Prostate gland (tissue), 2 donors: ENCODE measurements at regions not wholly inside any gene's neighbourhood (a gene's known extent, or its start where the extent isn't known, plus 50 kb on each side); places are given as distances from the start of the nearest gene placed in this dataset.

ENCODE experiments used
- DNase-seq: peaks from one replicate; pipeline ENCODE4 v3.0.0-alpha.2; 2019; ENCODE audit warnings: low spot score
- H3K27ac ChIP-seq, 2 donors: fragments of 200-600 bp; sonication (generic); 2 replicates each; pipeline ENCODE4 v1.5.1; 2017 to 2019
- H3K27me3 ChIP-seq: fragments of 200-600 bp; sonication (generic); replicated peaks from 2 replicates; pipeline ENCODE4 v1.5.1; 2019; ENCODE audit not compliant: insufficient read depth
- H3K36me3 ChIP-seq, 2 donors: fragments of 200-600 bp; sonication (generic); 1 replicate in 1 of 2; 2 replicates in 1 of 2; pipeline versions ENCODE4 v1.5.1 to v1.8.1; 2017 to 2019
- H3K4me1 ChIP-seq: fragments of 200-600 bp; sonication (generic); replicated peaks from 2 replicates; pipeline ENCODE4 v1.5.1; 2019
- H3K4me3 ChIP-seq, 2 donors: fragments of 200-600 bp; sonication (generic); 2 replicates each; pipeline ENCODE4 v1.5.1; 2017 to 2019
- H3K9me3 ChIP-seq: fragments of 200-600 bp; sonication (generic); 2 replicates; pipeline ENCODE4 v1.5.1; 2017
- POLR2A ChIP-seq: fragments of 450-650 bp; IDR thresholded peaks from one replicate; pipeline ENCODE4 v1.6.1; 2016; ENCODE audit warnings: antibody characterized with exemption, mild to moderate bottlenecking
- POLR2AphosphoS5 ChIP-seq: sonication (generic); formaldehyde crosslinking; IDR thresholded peaks from one replicate; pipeline ENCODE4 v1.6.1; 2017; ENCODE audit warnings: antibody characterized with exemption
- WGBS: methylation state at CpG from one replicate; pipeline ENCODE4 v1.1.5; 2018; 5-methylcytosine and 5-hydroxymethylcytosine counted together
- intact Hi-C: fragments of 100-400 bp; cut with DNase I; formaldehyde crosslinking; loops from one replicate; pipeline ENCODE4 v1.14.2; 2022
- TF ChIP-seq, protein P1 (sequence below), 4 experiments: fragments of 200-600 bp in 2 of 4; fragments of 450-650 bp in 2 of 4; sonication (generic) in 2 of 4; IDR thresholded peaks; 1 replicate in 3 of 4; 2 replicates in 1 of 4; pipeline ENCODE4 v1.5.1; 2016 to 2019; ENCODE audit warnings: antibody characterized with exemption in 4 of 4, mild to moderate bottlenecking in 2 of 4, moderate library complexity in 2 of 4

DNA sequence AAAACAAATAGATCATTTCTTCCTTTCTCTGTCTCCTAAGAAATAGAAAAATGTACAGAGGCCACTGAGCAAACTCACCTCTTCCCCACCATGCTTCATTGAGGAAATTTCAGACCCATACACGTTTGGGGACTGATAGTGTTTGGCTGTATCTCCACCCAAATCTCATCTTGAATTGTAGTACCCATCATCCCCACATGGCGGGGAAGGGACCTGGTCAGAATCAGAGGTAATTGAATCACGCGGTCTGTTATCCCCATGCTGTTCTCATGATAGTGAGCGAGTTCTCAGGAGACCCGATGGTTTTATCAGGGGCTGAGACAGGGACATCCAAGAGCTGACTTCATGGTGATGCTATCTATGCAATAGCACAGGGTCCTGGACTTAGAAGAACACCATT is 1655.8 kb downstream of the MAT2B start:
- no peaks in the 10 kb centered on the region for H3K36me3 ChIP-seq
- no peak overlapping the region for H3K4me3 ChIP-seq
- intact Hi-C loops = no loop called here
- no peaks in the 10 kb centered on the region for H3K9me3 ChIP-seq
- DNase-seq = no peak
- TF ChIP-seq POLR2A (no peak), POLR2AphosphoS5 (no peak)
- TF ChIP-seq, protein P1, sequence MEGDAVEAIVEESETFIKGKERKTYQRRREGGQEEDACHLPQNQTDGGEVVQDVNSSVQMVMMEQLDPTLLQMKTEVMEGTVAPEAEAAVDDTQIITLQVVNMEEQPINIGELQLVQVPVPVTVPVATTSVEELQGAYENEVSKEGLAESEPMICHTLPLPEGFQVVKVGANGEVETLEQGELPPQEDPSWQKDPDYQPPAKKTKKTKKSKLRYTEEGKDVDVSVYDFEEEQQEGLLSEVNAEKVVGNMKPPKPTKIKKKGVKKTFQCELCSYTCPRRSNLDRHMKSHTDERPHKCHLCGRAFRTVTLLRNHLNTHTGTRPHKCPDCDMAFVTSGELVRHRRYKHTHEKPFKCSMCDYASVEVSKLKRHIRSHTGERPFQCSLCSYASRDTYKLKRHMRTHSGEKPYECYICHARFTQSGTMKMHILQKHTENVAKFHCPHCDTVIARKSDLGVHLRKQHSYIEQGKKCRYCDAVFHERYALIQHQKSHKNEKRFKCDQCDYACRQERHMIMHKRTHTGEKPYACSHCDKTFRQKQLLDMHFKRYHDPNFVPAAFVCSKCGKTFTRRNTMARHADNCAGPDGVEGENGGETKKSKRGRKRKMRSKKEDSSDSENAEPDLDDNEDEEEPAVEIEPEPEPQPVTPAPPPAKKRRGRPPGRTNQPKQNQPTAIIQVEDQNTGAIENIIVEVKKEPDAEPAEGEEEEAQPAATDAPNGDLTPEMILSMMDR (IDR thresholded peaks at IDR 0.05) = no peak
- H3K27ac ChIP-seq = no peak overlapping the region
- no peaks in the 10 kb centered on the region for H3K27me3 ChIP-seq
- H3K4me1 ChIP-seq = no peaks in the 10 kb centered on the region
- WGBS = 89% methylated on average over 6 of the region's 6 CpGs

DNA sequence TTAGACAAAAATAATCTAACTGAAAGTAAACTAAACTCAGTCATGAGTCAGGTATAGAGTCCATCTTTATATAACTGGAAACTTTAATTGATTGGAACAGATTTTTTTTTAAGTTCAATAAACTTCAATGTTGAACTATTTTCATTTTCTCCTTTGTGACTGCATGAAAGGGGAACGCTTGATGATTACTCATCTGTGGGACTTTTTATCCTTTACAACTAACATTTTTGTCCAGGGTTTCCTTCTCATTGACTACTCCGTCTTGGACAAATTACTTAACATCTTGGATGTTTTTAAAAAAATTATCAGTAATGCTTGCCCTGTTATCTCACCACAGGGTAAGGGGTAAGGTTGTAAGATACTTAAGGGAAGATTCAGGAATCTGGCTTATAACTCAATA is 1658.4 kb downstream of the MAT2B start:
- intact Hi-C loops = no loop called here
- no peaks in the 10 kb centered on the region for H3K9me3 ChIP-seq
- no peak for DNase-seq
- no peaks in the 10 kb centered on the region for H3K36me3 ChIP-seq
- H3K4me1 ChIP-seq = no peaks in the 10 kb centered on the region
- no peaks in the 10 kb centered on the region for H3K27me3 ChIP-seq
- no peak overlapping the region for H3K27ac ChIP-seq
- no peak overlapping the region for H3K4me3 ChIP-seq
- WGBS = 64% methylated on average over 2 of the region's 2 CpGs
- TF ChIP-seq POLR2A = no peak
- TF ChIP-seq, protein P1 (IDR thresholded peaks at IDR 0.05) = no peak

DNA sequence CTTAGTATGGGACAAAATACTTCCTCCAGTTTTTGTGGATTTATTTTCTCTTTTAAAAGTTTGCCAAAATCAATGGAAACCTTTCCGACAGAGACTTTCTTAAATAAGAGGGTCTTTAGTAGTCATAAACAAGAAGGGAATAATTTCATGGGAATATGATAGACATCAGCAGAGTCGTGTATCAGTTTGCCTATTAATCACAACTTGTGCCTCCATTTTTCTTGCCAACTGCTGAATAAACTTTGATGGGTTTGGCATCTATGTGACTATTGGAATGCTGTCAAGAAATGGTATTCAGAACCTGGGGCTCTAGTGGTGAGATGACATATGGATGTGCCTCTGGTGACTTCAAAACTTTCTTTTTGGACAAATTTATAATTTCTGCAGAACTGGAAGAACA is 1668.2 kb downstream of the MAT2B start:
- DNase-seq = no peak
- H3K27ac ChIP-seq = no peak overlapping the region
- H3K36me3 ChIP-seq = no peaks in the 10 kb centered on the region
- no peaks in the 10 kb centered on the region for H3K27me3 ChIP-seq
- intact Hi-C loops = no loop called here
- H3K9me3 ChIP-seq = no peaks in the 10 kb centered on the region
- no peaks in the 10 kb centered on the region for H3K4me1 ChIP-seq
- TF ChIP-seq, protein P1 (IDR thresholded peaks at IDR 0.05) = no peak
- H3K4me3 ChIP-seq = no peak overlapping the region
- 54% methylated on average over 2 of the region's 2 CpGs for whole genome bisulfite sequencing

DNA sequence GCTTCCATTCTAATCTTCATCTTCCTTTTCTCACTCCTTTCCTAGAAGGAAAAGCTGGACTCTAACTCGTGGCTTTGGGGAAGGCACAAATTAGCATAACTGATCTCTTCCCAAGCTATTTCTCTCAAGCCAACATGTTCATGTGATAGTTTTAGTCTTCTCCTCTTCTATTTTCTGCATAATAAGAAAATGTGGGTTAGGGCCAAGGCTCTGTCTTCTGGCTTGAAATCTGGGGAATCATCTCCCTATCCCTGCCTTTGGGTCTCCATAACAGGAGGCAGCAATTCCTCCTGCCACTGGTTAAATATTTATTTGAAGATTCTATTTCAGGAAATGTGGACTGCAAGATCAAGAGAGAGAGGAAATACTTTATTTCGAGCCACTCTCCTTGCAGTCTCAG is 1669.6 kb downstream of the MAT2B start:
- 35% methylated on average over 2 of the region's 2 CpGs for WGBS
- Histone ChIP-seq H3K4me1 (no peaks in the 10 kb centered on the region), H3K27ac (no peak overlapping the region), H3K36me3 (no peaks in the 10 kb centered on the region), H3K9me3 (no peaks in the 10 kb centered on the region), H3K4me3 (no peak overlapping the region), H3K27me3 (no peaks in the 10 kb centered on the region)
- TF ChIP-seq POLR2A = no peak
- TF ChIP-seq, protein P1 (IDR thresholded peaks at IDR 0.05) = no peak
- no peak for TF ChIP-seq POLR2AphosphoS5
- intact Hi-C loops = no loop called here
- no peak for DNase-seq

DNA sequence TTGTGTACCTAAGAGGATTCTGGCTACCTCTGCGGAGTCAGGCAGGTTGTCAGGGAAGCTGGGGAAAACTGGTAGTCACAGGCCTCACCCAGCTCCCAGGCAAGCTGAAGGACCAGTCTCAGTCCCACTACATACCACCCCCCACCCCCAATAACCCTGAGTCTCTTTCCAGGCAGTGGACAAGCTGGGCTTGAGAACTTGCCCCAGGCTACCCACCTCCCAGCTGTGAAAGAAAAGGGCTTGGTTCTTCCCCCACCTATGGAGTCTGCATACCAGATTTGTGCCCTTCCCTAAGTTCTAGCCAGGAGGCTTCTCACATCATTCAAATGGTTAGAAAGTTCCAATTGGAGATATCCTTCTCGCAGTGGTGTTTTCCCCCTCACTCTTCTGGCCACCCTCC is 1678.8 kb downstream of the MAT2B start:
- 100% methylated on average over 2 of the region's 2 CpGs for WGBS
- Histone ChIP-seq H3K27me3 (no peaks in the 10 kb centered on the region), H3K36me3 (no peaks in the 10 kb centered on the region), H3K4me1 (no peaks in the 10 kb centered on the region), H3K27ac (no peak overlapping the region), H3K4me3 (no peak overlapping the region), H3K9me3 (no peaks in the 10 kb centered on the region)
- DNase-seq = no peak
- TF ChIP-seq POLR2A (no peak), POLR2AphosphoS5 (no peak)
- TF ChIP-seq, protein P1 (IDR thresholded peaks at IDR 0.05) = no peak
- intact Hi-C loops = no loop called here
